ENCODE measurements at regions not wholly inside any gene's neighbourhood (a gene's known extent, or its start where the extent isn't known, plus 50 kb on each side); places are given as distances from the start of the nearest gene placed in this dataset.
A peak's percentile ranks its signal among the peaks of the same experiment; 100 is the strongest.

- no peak for TF ChIP-seq POLR2A (IDR thresholded peaks at IDR 0.05)
- TF ChIP-seq EP300 (IDR thresholded peaks at IDR 0.05): no peak
- TF ChIP-seq POLR2AphosphoS5 (IDR thresholded peaks at IDR 0.05): no peak
- no peak for TF ChIP-seq CTCF (IDR thresholded peaks at IDR 0.05)
- no peak overlapping the region for H3K27ac ChIP-seq
- H3K4me3 ChIP-seq: no peak overlapping the region
- H3K9me3 ChIP-seq: peaks cover 0 to 1% (median 0%) of the 10 kb centered on the region in 4 donors
- no peaks in the 10 kb centered on the region for H3K36me3 ChIP-seq
- no peak for DNase-seq
- intact Hi-C loops (cut with DNase I): no loop called here
- no peaks in the 10 kb centered on the region for H3K27me3 ChIP-seq
- H3K4me1 ChIP-seq: no peaks in the 10 kb centered on the region
Observed at GRCh38 chr7:98536803-98537202, 80.3 kb upstream of the NPTX2 start.

GRCh38 chr7:98534493-98534892 lies 82.6 kb upstream of the NPTX2 start:
- Histone ChIP-seq H3K27ac (no peak overlapping the region), H3K4me1 (no peaks in the 10 kb centered on the region), H3K27me3 (no peaks in the 10 kb centered on the region), H3K9me3 (peaks cover 0 to 5% (median 0%) of the 10 kb centered on the region in 4 donors), H3K36me3 (no peaks in the 10 kb centered on the region), H3K4me3 (no peak overlapping the region)
- 87 to 91% methylated on average over 7 of the region's 7 CpGs for WGBS, 2 donors
- TF ChIP-seq CTCF (IDR thresholded peaks at IDR 0.05) (no peak), EP300 (IDR thresholded peaks at IDR 0.05) (no peak), POLR2A (IDR thresholded peaks at IDR 0.05) (no peak), POLR2AphosphoS5 (IDR thresholded peaks at IDR 0.05) (no peak)
- intact Hi-C loops (cut with DNase I): no loop called here
- no peak for DNase-seq

GRCh38 chr7:98531717-98532116 lies 85.4 kb upstream of the NPTX2 start:
- H3K27ac ChIP-seq: no peak overlapping the region
- intact Hi-C loops (cut with DNase I): no loop called here
- no peak for TF ChIP-seq EP300 (IDR thresholded peaks at IDR 0.05)
- TF ChIP-seq POLR2AphosphoS5 (IDR thresholded peaks at IDR 0.05): no peak
- TF ChIP-seq CTCF (IDR thresholded peaks at IDR 0.05): no peak
- TF ChIP-seq POLR2A (IDR thresholded peaks at IDR 0.05): no peak
- 75 to 76% methylated on average over 3 of the region's 3 CpGs for WGBS, 2 donors
- H3K4me3 ChIP-seq: no peak overlapping the region
- peaks cover 0 to 5% (median 0%) of the 10 kb centered on the region in 4 donors for H3K9me3 ChIP-seq
- H3K4me1 ChIP-seq: no peaks in the 10 kb centered on the region
- no peaks in the 10 kb centered on the region for H3K27me3 ChIP-seq
- DNase-seq: no peak
- no peaks in the 10 kb centered on the region for H3K36me3 ChIP-seq

- Histone ChIP-seq H3K4me3 (no peak overlapping the region), H3K36me3 (no peaks in the 10 kb centered on the region), H3K9me3 (peaks cover 0 to 5% (median 0%) of the 10 kb centered on the region in 4 donors), H3K27me3 (no peaks in the 10 kb centered on the region), H3K27ac (no peak overlapping the region), H3K4me1 (no peaks in the 10 kb centered on the region)
- intact Hi-C loops (cut with DNase I): no loop called here
- DNase-seq: no peak
- TF ChIP-seq POLR2A (IDR thresholded peaks at IDR 0.05): no peak
- WGBS, 2 donors: 74 to 75% methylated on average over 8 of the region's 8 CpGs
Observed at GRCh38 chr7:98528079-98528478, 89.0 kb upstream of the NPTX2 start.

- no peaks in the 10 kb centered on the region for H3K27me3 ChIP-seq
- TF ChIP-seq CTCF (IDR thresholded peaks at IDR 0.05): no peak
- H3K36me3 ChIP-seq: no peaks in the 10 kb centered on the region
- intact Hi-C loops (cut with DNase I): no loop called here
- DNase-seq: peak; percentile 21
- no peak overlapping the region for H3K4me3 ChIP-seq
- H3K4me1 ChIP-seq: no peaks in the 10 kb centered on the region
- H3K9me3 ChIP-seq: no peaks in the 10 kb centered on the region
- no peak overlapping the region for H3K27ac ChIP-seq
- 88 to 91% methylated on average over 10 of the region's 10 CpGs for WGBS, 2 donors
Observed at GRCh38 chr7:98526059-98526458, 91.0 kb upstream of the NPTX2 start.

All from sigmoid colon (tissue), 6 donors.